ENCODE measurements at regions not wholly inside any gene's neighbourhood (a gene's known extent, or its start where the extent isn't known, plus 50 kb on each side); places are given as distances from the start of the nearest gene placed in this dataset.

DNA sequence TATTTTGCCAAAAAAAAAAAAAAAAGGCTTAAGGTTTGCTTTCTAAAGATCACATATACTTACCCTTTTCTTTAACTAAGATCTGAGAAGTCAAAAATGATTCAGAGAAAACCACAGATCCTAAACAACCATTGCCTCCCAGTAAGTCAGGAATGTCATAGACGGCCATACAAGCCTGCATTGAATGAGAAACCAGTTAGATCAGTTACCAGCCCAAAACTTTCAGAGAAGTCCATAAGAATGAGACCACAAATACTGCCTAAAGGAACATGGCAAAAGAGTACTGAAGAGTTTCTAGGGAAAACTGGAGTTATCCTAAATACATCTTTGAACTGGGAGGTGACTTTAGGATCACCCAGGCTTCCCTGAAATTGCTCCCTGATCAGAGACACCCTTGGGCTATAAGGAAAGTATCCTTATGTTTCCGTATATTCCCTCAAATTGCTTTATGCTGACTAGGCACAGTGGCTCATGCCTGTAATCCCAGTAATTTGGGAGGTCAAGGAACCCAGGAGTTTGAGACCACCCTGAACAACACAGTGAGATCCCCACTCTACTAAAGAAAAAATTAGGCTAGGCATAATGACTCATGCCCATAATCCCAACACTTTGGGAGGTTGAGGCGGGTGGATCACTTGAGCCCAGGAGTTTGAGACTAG lies 79.4 kb upstream of the SLC4A11 start:
- TF ChIP-seq EZH2phosphoT487 (IDR thresholded peaks at IDR 0.05; ENCODE audit: insufficient read depth, low read depth) (no peak), EZH2 (IDR thresholded peaks at IDR 0.05; ENCODE audit: insufficient read depth, poor library complexity, severe bottlenecking) (no peak)
